KMS-11 (cell line): ENCODE measurements at regions not wholly inside any gene's neighbourhood (a gene's known extent, or its start where the extent isn't known, plus 50 kb on each side); places are given as distances from the start of the nearest gene placed in this dataset.

Experiments used
- H2AFZ ChIP-seq: fragments of 200-600 bp; sonication (generic); 2 replicates; pipeline ENCODE4 v1.6.1; 2016; ENCODE audit warnings: antibody characterized with exemption, mixed run types, low read depth
- H3K27ac ChIP-seq: fragments of 200-600 bp; sonication (generic); 2 replicates; pipeline ENCODE4 v1.6.1; 2016; ENCODE audit warnings: mild to moderate bottlenecking, mixed run types
- H3K27me3 ChIP-seq: fragments of 200-600 bp; sonication (generic); 2 replicates; pipeline ENCODE4 v1.6.1; 2017; ENCODE audit warnings: mild to moderate bottlenecking, low read depth, mixed run types, moderate library complexity; ENCODE audit not compliant: insufficient read depth
- H3K36me3 ChIP-seq: fragments of 200-600 bp; sonication (generic); 2 replicates; pipeline ENCODE4 v1.6.1; 2017; ENCODE audit warnings: mild to moderate bottlenecking, mixed run types; ENCODE audit not compliant: insufficient read depth
- H3K4me1 ChIP-seq: fragments of 200-600 bp; sonication (generic); 2 replicates; pipeline ENCODE4 v1.6.1; 2016; ENCODE audit warnings: mild to moderate bottlenecking, low read depth, mixed run types; ENCODE audit not compliant: poor library complexity, severe bottlenecking
- H3K4me2 ChIP-seq: fragments of 200-600 bp; sonication (generic); 2 replicates; pipeline ENCODE4 v1.7.0; 2016; ENCODE audit warnings: mild to moderate bottlenecking, mixed run types
- H3K4me3 ChIP-seq: fragments of 200-600 bp; sonication (generic); IDR thresholded peaks from 2 replicates; pipeline ENCODE4 v1.6.1; 2017; ENCODE audit warnings: low read depth, low read length, mixed read lengths; ENCODE audit not compliant: insufficient read depth
- H3K79me2 ChIP-seq: fragments of 200-600 bp; sonication (generic); 2 replicates; pipeline ENCODE4 v1.6.1; 2016; ENCODE audit warnings: low read depth, mixed run types; ENCODE audit not compliant: insufficient read depth
- H3K9ac ChIP-seq: fragments of 200-600 bp; sonication (generic); 2 replicates; pipeline ENCODE4 v1.6.1; 2016; ENCODE audit warnings: mild to moderate bottlenecking, mixed run types
- H4K20me1 ChIP-seq: fragments of 200-600 bp; sonication (generic); 2 replicates; pipeline ENCODE4 v1.6.1; 2016; ENCODE audit warnings: mild to moderate bottlenecking, mixed run types; ENCODE audit not compliant: insufficient read depth
- TF ChIP-seq, protein P1 (sequence below): fragments of 200-600 bp; sonication (generic); conservative IDR thresholded peaks from 2 replicates; pipeline ENCODE4 v1.6.1; 2017; ENCODE audit warnings: low read depth, mild to moderate bottlenecking, antibody characterized with exemption, low read length, moderate library complexity, mixed read lengths

DNA sequence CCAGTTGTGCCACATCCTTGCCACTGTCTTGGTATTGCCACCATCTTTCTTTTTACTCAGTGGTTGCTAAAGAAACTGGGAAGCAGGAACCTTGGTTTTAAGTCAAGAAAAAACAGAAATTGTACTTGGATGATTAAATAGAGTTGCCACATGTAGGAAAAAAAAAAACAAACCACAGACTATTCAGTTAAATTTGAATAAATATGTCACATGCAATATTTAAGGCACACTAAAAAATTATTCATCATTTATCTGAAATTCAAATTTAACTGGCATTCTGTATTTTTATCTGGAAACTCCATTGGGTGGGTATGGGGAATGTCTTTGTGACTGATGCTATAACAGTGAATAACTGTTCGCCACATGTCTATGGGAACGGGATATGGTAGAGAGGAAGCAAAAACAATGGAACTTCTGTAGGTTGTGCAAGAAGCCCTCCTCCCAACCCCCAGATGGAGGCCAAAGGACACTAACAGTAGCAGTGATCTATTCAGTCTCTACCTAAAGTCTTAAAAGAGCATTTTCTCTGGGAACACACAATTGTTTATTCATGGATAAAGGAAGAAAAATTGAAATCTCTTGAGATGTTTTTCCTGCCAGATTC, 57.0 kb upstream of the PLAC8 start:
- Histone ChIP-seq H3K4me2 (no peak overlapping the region), H2AFZ (no peak overlapping the region), H3K4me3 (no peak overlapping the region), H3K9ac (no peak overlapping the region), H3K27me3 (no peaks in the 10 kb centered on the region), H3K36me3 (no peaks in the 10 kb centered on the region), H4K20me1 (no peaks in the 10 kb centered on the region), H3K79me2 (no peaks in the 10 kb centered on the region), H3K4me1 (no peaks in the 10 kb centered on the region), H3K27ac (no peak overlapping the region)
- TF ChIP-seq, protein P1, sequence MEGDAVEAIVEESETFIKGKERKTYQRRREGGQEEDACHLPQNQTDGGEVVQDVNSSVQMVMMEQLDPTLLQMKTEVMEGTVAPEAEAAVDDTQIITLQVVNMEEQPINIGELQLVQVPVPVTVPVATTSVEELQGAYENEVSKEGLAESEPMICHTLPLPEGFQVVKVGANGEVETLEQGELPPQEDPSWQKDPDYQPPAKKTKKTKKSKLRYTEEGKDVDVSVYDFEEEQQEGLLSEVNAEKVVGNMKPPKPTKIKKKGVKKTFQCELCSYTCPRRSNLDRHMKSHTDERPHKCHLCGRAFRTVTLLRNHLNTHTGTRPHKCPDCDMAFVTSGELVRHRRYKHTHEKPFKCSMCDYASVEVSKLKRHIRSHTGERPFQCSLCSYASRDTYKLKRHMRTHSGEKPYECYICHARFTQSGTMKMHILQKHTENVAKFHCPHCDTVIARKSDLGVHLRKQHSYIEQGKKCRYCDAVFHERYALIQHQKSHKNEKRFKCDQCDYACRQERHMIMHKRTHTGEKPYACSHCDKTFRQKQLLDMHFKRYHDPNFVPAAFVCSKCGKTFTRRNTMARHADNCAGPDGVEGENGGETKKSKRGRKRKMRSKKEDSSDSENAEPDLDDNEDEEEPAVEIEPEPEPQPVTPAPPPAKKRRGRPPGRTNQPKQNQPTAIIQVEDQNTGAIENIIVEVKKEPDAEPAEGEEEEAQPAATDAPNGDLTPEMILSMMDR, result no peak

DNA sequence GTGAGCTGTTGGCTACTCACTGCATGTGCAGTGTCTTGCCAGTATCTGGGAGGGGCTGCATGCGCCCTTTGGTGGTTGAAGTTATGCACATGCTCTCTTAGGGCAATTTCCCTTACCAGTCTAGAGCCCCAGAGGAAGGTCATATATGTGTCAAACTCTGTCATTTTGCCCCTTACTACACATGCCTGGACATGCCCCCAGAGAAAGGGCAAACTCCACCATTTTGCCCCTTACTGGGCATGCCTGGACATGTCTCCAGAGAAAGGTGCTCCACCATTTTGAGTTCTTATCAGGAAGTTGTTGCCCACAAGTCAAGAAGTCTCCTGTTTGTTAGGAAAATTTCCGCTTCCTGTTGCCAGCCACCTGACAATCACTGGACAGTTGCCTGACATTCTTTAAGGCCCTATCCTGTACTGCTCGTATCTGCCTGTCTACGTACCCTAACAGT, 56.4 kb upstream of the PLAC8 start:
- H2AFZ ChIP-seq, result no peak overlapping the region
- H3K79me2 ChIP-seq, result no peaks in the 10 kb centered on the region
- H3K4me1 ChIP-seq, result no peaks in the 10 kb centered on the region
- no peaks in the 10 kb centered on the region for H3K27me3 ChIP-seq
- no peak overlapping the region for H3K4me2 ChIP-seq
- H3K9ac ChIP-seq, result no peak overlapping the region
- H3K4me3 ChIP-seq, result no peak overlapping the region
- TF ChIP-seq, protein P1, result no peak
- no peaks in the 10 kb centered on the region for H3K36me3 ChIP-seq
- H4K20me1 ChIP-seq, result no peaks in the 10 kb centered on the region
- H3K27ac ChIP-seq, result no peak overlapping the region
